Endothelial cell of umbilical vein (primary cell): ENCODE measurements at regions not wholly inside any gene's neighbourhood (a gene's known extent, or its start where the extent isn't known, plus 50 kb on each side); places are given as distances from the start of the nearest gene placed in this dataset.

ENCODE experiments used
- BruUV-seq: library from RNA; stranded (reverse); fragments of 400-500 nt; replicated peaks from 2 replicates; lab custom pipeline; 2021; lab: Mats Ljungman, UMichigan
- CTCF ChIA-PET: fragments of 300-600, 350-600 bp; sonication (Branson Sonifier 250); formaldehyde crosslinking; loops from one replicate; lab custom pipeline; 2021; ENCODE audit warnings: antibody characterized with exemption, inconsistent platforms; lab: Charles Lee
- POLR2A ChIA-PET: fragments of 300-600, 350-600 bp; sonication (Branson Sonifier 250); formaldehyde crosslinking; loops from one replicate; lab custom pipeline; 2021; ENCODE audit warnings: antibody characterized with exemption, inconsistent platforms; lab: Charles Lee
- DNase-seq: peaks from one replicate; pipeline ENCODE4 v3.0.0-alpha.2; 2011; ENCODE audit warnings: low read depth, low spot score
- FAIRE-seq: peaks from 2 replicates; lab custom pipeline; 2011; peaks lifted over from hg19 to GRCh38; lab: Jason Lieb, UNC
- H2AFZ ChIP-seq: 2 replicates; pipeline ENCODE4 v1.6.0; 2012; ENCODE audit warnings: low read depth, low read length, control low read depth, inconsistent platforms
- H3K27ac ChIP-seq: 2 replicates; pipeline ENCODE4 v1.5.1; 2011; ENCODE audit warnings: low read depth, mild to moderate bottlenecking, control low read depth, low read length, moderate library complexity; ENCODE audit not compliant: insufficient read depth
- H3K27me3 ChIP-seq, 2 experiments: 2 replicates each; pipeline versions ENCODE4 v1.6.0 to v1.6.1; 2011; ENCODE audit warnings: low read length in 2 of 2, mixed read lengths in 1 of 2; ENCODE audit not compliant: control insufficient read depth in 2 of 2, insufficient read depth in 2 of 2
- H3K36me3 ChIP-seq, 2 experiments: 2 replicates in 1 of 2; 3 replicates in 1 of 2; pipeline ENCODE4 v1.5.1; 2011; ENCODE audit warnings: low read length in 2 of 2, mild to moderate bottlenecking in 1 of 2, moderate library complexity in 1 of 2; ENCODE audit not compliant: control insufficient read depth in 2 of 2, insufficient read depth in 2 of 2; ENCODE audit errors: extremely low read depth in 1 of 2
- H3K4me1 ChIP-seq: 3 replicates; pipeline ENCODE4 v1.5.1; 2011; ENCODE audit warnings: mild to moderate bottlenecking, low read length; ENCODE audit not compliant: control insufficient read depth, insufficient read depth; ENCODE audit errors: extremely low read depth
- H3K4me2 ChIP-seq: 2 replicates; pipeline ENCODE4 v1.6.1; 2011; ENCODE audit warnings: low read length, control low read depth, mixed read lengths; ENCODE audit not compliant: insufficient read depth
- H3K4me3 ChIP-seq, 3 experiments: fragments of 200-600 bp in 1 of 3; sonication (generic), shearing (Covaris generic) in 1 of 3; replicated peaks in 1 of 3; 2 replicates each; pipeline ENCODE4 v1.5.1; 2011 to 2016; ENCODE audit warnings: control low read depth in 3 of 3, low read length in 3 of 3, mild to moderate bottlenecking in 2 of 3, inconsistent platforms in 1 of 3, low read depth in 1 of 3, moderate library complexity in 1 of 3; ENCODE audit not compliant: insufficient read depth in 1 of 3
- H3K79me2 ChIP-seq: 2 replicates; pipeline ENCODE4 v1.6.0; 2012; ENCODE audit warnings: low read length, inconsistent platforms; ENCODE audit not compliant: control insufficient read depth, insufficient read depth
- H3K9ac ChIP-seq: replicated peaks from 2 replicates; pipeline ENCODE3; 2011; ENCODE audit warnings: low read length, control low read depth; ENCODE audit not compliant: insufficient read depth; ENCODE audit errors: extremely low read depth
- H3K9me1 ChIP-seq: replicated peaks from 3 replicates; pipeline ENCODE4 v1.6.0; 2011; ENCODE audit warnings: mild to moderate bottlenecking, low read length; ENCODE audit not compliant: control insufficient read depth, insufficient read depth; ENCODE audit errors: extremely low read depth
- H3K9me3 ChIP-seq: replicated peaks from 2 replicates; pipeline ENCODE4 v1.5.1; 2012; ENCODE audit warnings: low read length, inconsistent platforms; ENCODE audit not compliant: control insufficient read depth, insufficient read depth
- H4K20me1 ChIP-seq: replicated peaks from 2 replicates; pipeline ENCODE3; 2011; ENCODE audit warnings: mild to moderate bottlenecking, low read length; ENCODE audit not compliant: control insufficient read depth, insufficient read depth; ENCODE audit errors: extremely low read depth
- CTCF ChIP-seq, 2 donors: IDR thresholded peaks; 1 replicate in 1 of 2; 2 replicates in 1 of 2; pipeline ENCODE4 v1.5.1; 2011; ENCODE audit warnings: low read length in 2 of 2, mild to moderate bottlenecking in 2 of 2, moderate library complexity in 2 of 2, control low read depth in 1 of 2, inconsistent platforms in 1 of 2, low read depth in 1 of 2; ENCODE audit not compliant: insufficient read depth in 1 of 2; ENCODE audit errors: extremely low read depth in 1 of 2
- FOS ChIP-seq: IDR thresholded peaks from 2 replicates; pipeline ENCODE4 v1.6.1; 2011; ENCODE audit warnings: mild to moderate bottlenecking, low read length, moderate library complexity, borderline replicate concordance; ENCODE audit not compliant: insufficient read depth
- JUN ChIP-seq: IDR thresholded peaks from 2 replicates; pipeline ENCODE4 v1.6.1; 2011; ENCODE audit warnings: borderline replicate concordance, low read depth; ENCODE audit not compliant: insufficient read length, insufficient read depth
- MAX ChIP-seq: IDR thresholded peaks from 2 replicates; pipeline ENCODE4 v1.6.1; 2011; ENCODE audit not compliant: insufficient read depth, insufficient read length
- POLR2AphosphoS5 ChIP-seq: IDR thresholded peaks from 2 replicates; pipeline ENCODE4 v1.6.1; 2012; ENCODE audit warnings: low read depth, mild to moderate bottlenecking, control low read depth, low read length, moderate library complexity; ENCODE audit not compliant: insufficient read depth
- dilution Hi-C: fragments of 300-500 bp; cut with MboI; formaldehyde crosslinking; loops from one replicate; pipeline ENCODE4 v1.15.0; 2019; ENCODE audit warnings: low sequenced_read_pairs; ENCODE audit not compliant: extremely low pct_ligation_motif_present
- intact Hi-C: fragments of 100-400 bp; cut with micrococcal nuclease; formaldehyde crosslinking; loops from one replicate; pipeline ENCODE4 v1.10.0; 2022

GRCh38 chrX:20477836-20478524 is 211.3 kb upstream of the RPS6KA3 start:
- FAIRE-seq (no peak), DNase-seq (no peak)
- no peaks in the 10 kb centered on the region for H3K4me1 ChIP-seq
- H3K4me3 ChIP-seq: no peak overlapping the region
- no peaks in the 10 kb centered on the region for H3K36me3 ChIP-seq
- dilution Hi-C loops (no loop called here), intact Hi-C loops (no loop called here)
- no peaks in the 10 kb centered on the region for H3K27me3 ChIP-seq
- no peak overlapping the region for H3K4me2 ChIP-seq
- POLR2A ChIA-PET: no interaction called here
- BruUV-seq: no TSS peak
- H3K9ac ChIP-seq: no peak overlapping the region
- H3K9me1 ChIP-seq: no peaks in the 10 kb centered on the region
- H4K20me1 ChIP-seq: no peaks in the 10 kb centered on the region
- H2AFZ ChIP-seq: no peak overlapping the region
- CTCF ChIA-PET: no interaction called here
- no peak overlapping the region for H3K27ac ChIP-seq
- TF ChIP-seq FOS (no peak), CTCF (IDR thresholded peaks at IDR 0.05; ENCODE audit: extremely low read depth in 1 of 2, insufficient read depth in 1 of 2, low read depth in 1 of 2, low read length in 2 of 2) (no peak), MAX (no peak), JUN (no peak), POLR2AphosphoS5 (no peak)
- H3K9me3 ChIP-seq: no peaks in the 10 kb centered on the region
- H3K79me2 ChIP-seq: no peaks in the 10 kb centered on the region
